SIG-M5 (cell line): ENCODE measurements at regions not wholly inside any gene's neighbourhood (a gene's known extent, or its start where the extent isn't known, plus 50 kb on each side); places are given as distances from the start of the nearest gene placed in this dataset.
"Not testable (repeated sequence)": the region's sequence is repeated elsewhere in the genome, so short reads cannot be mapped to it uniquely, and the experiment has no call there.

Experiments used
- DNase-seq: peaks from one replicate; lab custom pipeline; 2025; lab: John Stamatoyannopoulos, UW

DNA sequence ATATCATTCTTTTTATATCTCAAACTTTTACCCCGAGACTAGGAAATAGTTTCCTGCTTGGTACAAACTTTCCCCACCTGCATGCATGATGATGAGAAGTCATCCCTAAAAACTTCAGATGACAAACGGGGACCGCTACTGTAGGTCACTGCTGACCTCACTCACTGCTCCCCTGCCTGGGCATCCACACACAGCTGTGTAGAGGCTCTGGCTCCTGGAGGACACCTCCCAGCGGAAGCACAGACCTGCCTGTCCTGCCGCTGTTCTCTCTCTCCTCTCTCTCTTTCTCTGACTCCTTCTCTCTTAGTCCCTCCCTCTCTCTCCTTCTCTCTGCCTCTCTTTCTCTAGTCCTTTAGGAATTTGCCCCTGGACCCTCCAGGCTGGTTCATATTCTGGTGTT lies 202.9 kb upstream of the PITRM1 start:
- no peak for DNase-seq

DNA sequence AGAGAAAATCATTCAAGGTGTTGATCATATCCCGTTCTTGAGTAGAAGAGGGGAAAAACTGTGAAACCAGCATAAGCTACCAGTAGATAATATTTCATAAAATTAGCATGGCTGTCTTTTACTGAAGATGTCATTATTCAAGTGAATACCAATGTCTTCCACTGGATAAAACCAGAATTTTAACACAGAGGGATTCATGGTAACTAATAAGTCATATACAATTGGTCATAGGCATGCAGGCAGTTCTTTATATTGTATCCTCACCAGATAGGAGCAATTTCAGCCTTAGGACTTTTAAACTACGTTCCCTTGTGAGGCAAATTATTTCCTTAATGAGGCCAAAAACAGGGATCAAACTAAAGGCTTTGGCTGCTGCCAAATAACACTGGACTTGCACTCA lies 202.3 kb upstream of the PITRM1 start:
- no peak for DNase-seq

DNA sequence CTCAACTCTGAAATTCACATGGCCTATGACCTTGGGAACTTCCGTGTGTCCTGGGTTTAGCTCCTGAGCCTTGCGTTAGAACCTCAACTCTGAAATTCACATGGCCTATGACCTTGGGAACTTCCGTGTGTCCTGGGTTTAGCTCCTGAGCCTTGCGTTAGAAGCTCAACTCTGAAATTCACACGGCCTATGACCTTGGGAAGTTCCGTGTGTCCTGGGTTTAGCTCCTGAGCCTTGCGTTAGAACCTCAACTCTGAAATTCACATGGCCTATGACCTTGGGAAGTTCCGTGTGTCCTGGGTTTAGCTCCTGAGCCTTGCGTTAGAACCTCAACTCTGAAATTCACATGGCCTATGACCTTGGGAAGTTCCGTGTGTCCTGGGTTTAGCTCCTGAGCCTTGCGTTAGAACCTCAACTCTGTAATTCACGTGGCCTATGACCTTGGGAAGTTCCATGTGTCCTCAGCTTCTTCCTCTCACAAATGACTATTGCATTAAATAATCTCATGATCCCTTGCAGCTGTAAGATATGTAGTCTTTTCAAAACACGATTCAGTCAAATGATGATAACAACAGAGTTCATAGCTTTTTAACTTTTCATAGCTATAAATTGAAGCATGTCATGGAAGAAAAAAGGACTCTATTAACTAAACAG lies 200.9 kb upstream of the PITRM1 start:
- not testable (repeated sequence) for DNase-seq

DNA sequence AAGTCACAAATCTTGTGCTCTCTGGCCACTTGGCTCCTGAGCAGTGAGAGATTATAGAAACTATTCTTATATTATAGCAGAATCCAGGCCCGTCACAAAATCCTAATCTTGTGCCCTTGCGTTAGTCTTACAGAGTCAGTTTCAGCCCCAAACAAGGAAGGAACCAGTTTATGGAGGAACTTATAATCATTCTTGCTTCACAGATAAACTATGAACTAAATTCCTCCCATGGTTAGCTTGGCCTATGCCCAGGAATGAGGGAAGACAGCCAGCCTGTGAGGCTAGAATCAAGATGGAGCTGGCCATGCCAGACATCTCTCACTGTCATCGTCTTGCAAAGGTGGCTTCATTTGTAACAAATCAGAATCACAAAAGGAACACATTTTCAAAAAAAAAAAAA lies 199.7 kb upstream of the PITRM1 start:
- no peak for DNase-seq

DNA sequence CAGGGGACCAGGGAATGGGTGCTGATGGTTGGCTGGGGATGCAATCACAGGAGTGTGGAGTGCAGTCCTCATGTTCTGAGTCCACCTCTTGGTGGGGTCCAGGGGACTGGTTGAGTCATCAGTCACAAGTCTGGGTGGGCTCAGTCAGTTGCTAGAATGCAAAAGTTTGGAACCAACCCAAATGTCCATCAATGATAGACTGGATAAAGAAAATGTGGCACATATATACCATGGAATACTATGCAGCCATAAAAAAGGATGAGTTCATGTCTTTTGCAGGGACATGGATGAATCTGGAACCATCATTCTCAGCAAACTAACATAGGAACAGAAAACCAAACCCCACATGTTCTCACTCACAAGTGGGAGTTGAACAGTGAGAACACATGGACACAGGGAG lies 199.0 kb upstream of the PITRM1 start:
- not testable (repeated sequence) for DNase-seq

DNA sequence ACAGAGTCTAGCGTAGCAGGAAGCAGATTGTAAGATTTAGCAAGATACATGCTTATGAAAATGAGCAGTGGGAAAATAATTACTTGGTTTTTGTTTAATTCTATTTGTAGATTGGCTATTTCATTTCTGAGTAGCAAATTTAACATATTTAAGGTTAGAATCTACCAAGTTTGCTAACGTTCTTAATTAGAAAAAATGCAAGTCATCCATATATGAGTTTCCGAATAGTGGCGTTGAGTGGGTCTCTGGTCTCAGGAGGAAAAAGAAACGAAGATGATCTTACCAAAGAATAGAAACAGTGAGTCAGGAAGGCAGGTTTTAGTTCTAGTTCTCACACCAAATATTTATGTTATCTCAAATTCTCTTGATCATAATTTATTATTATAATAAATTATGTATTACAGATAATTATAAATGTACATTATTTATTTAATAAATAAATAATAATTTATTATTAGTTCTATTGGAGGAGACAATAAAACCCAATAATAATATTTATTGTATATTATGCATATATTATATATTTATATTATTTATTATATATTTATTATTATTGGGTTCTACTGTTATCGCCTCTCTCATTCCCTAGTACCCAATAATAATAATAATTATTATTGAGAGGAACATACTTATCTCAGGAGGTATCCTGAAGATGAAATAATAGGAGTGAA lies 194.3 kb upstream of the PITRM1 start:
- no peak for DNase-seq

DNA sequence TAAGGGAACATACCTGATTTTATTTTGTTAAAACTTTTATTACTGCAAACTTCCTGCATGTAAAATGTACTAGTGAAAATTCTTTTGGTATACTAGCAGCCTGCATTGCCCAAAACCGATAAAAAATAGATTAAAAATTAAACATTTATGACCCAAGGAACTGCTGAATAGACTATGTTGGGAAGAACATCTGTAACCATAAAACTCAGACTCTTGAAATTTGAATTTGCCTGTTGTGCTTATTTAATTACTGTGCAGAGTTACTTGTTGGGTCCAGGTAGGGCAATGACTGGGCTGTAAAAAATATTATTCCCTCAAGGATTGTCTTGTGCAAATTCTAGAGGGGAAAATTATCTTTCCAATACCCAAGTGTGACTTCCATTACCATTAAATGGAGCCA lies 193.5 kb upstream of the PITRM1 start:
- no peak for DNase-seq

DNA sequence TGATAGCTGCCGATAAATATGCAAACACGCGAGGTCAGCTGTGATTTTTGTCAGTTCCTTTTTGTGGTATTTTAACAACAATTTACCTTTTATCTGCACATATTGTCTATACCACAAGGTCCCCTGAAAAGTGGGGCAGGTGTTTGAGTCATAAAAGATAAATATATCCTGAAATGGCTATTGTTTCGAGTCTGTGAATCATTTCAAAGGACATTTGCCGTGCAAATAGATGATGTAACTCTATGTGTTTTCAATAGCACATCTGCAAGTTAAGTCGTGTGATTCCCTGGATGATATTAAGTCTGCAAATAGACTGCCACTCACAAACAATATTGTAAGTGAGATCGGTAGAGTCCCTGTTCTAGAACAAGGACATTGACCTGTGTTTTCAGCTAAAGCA lies 193.0 kb upstream of the PITRM1 start:
- no peak for DNase-seq

DNA sequence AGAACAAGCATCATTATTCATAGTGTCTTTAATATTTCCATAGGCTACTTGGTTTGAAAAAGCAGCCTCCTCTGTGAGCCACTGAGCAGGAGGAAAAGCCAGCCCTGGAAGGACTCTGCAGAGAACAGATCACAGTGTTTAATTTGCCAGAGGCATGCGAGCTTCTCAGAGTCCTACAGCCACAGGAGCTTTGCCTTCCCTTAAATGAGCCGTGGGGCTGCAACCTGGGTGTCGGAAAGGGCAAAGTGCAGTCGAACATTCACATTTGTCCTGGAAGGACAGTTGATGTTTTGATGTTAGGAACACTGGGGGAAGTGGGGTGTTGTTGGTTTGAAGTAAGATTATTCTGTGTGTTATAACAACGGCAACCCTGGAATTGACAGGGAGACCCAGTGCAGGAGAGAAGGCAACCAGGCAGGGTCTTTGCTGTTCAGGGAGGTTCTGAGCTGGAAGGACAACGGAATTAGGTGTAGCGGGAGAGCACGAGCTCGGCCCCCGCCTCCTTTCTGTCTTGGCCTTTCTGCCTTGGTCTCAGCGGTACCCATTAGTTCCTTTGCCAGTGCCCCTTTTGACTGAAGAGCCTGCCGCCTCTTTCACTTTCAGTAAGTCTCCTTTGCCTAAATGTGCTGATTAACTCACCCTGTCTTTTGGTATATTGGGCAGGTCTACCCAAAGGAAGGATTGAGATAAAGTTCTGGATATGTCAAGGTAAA lies 192.3 kb upstream of the PITRM1 start:
- DNase-seq: no peak

DNA sequence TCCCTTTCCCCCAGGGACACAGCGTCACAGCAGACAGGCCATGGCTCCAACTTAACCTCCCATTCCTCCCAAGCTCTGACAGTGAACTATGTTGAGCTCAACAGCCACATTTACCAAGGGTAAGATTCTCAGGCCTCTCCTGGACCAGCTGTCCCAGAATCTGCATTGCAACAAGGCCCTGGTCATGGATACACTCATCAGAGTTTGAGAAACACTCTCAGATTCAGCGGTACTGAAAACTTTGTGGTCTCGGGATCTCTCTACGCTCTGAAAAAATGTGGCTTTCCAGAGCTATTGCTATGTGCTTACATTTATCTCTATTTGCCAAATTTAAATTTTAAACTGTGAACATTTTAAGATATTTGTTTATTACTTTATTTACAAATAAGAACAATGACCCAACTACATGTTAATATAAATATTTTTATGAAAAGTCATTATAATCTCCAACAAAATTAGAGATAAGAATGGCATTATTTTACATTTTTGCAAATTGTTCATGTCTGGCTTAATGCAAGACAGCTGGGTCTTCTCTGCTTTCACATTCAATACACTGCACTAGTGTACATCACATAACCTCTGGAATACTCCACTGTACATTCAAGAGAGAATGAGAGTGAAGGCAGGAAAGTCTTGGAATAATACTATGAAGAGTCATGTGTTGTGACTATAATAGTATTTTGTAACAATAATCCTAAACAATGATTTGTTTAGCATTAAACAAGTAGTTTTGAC lies 190.9 kb upstream of the PITRM1 start:
- no peak for DNase-seq

DNA sequence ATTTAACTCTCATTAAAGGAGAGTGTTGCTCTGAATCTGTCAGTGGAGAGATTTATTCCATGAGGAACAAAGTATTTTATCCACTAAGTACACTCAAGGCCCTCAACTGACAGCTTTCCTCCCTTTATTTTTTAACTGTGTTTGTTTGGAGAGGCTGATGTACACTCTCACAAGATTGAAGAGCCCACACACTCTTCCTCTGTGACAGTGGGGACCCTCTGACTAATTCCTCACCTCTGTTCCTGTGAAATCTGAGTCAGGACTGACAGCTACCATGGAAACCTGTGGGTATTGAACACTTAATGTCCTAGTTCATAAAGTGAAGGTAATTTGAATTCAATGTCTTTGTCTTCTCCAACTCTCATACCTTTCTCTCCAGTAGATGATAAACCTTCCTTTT lies 189.8 kb upstream of the PITRM1 start:
- DNase-seq: no peak

DNA sequence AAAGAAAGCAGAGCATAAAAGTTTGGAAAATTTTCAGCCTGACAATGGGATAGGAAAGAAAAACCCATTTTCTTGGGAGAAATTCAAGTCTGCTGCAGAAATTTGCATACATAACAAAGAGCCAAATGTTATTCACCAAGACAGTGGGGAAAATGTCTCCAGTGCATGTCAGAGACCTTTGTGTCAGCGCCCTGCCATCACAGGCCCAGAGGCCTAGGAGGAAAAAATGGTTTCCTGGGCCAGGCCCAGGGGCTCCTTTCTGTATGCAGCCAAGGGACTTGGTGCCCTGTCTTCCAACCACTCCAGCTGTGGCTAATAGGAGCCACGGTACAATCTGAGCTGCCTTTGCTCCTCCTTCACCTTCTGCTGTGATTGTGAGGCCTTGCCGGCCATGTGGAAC lies 189.1 kb upstream of the PITRM1 start:
- DNase-seq: no peak

DNA sequence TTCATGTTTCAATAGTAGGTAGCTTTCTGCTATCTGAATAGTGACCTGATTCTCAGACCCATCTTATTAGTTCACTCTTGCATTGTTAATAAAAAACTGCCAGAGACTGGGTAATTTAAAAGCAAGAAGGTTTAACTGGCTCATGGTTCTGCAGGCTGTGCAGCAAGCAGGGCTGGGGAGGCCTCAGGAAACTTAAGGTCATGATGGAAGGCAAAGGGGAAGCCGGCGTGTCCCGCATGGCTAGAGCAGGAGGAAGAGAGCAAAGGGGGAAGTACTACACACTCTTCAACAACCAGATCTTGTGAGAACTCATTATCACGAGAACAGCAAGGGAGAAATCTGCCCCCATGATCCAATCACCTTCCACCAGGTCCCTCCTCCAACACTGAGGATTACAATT lies 185.2 kb upstream of the PITRM1 start:
- no peak for DNase-seq

DNA sequence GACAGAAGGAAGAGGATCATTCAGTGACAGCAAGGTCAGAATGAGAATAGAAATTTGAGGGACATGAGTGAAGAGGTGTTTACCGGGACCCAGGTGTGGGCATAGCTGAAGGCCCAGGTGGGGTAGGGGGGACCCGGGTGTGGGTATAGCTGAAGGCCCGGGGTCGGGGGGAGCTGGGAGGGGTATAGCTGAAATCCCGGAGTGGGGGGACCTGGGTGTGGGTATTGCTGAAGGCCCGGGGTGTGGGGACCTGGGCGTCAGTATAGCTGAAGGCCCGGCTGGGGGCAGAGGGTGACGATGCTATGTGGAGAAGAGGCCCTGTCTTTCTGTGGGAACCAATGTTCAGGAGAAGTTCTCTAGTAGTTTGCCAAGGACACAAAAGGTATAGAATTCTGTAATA lies 183.0 kb upstream of the PITRM1 start:
- DNase-seq: no peak

DNA sequence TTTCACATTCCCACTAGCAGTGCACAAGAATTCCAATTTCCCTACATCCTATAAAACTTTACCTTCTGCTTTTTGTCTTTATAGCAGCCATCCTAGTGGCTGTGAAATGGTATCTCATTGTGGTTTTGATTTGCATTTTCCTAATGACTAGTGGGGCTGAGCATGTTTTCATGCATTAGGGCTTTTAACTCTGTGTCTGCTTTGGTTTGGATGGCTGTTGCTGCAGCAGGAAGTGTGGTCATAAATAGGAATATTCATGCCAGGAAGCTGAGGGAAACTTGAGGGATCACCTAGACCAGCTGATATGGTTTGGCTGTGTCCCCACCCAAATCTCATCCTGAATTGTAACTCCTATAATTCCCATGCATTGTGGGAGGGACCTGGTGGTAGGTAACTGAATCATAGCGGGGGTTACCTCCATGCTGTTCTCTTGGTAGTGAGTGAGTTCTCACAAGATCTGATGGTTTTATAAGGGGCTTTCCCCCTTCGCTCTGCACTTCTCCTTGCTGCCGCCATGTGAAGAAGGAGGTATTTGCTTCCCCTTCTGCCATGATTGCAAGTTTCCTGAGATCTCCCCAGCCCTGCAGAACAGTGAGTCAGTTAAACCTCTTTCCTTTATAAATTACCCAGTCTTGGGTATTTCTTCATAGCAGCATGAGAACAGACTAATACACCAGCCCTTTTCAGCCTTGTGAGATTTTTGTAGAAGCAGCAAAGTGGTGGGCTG lies 181.8 kb upstream of the PITRM1 start:
- DNase-seq: no peak

DNA sequence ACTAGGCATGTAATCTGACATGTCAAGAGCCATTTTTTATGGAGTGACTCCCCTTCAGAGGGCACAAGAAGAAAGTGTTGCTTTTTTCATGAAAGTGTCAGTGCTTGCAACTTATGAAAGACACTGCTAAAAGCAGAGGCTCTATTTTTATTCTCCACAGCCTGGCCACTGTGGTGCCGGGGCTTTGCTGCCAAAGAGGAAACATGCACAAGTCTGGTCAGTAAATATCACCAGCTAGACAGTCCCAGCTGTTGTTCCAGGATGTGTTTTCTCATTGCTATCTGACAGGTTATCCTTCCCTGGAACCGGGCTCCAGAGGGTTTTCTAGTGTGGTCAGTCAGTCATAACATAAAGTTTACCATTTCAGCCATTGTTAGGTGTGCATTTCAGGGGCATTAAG lies 180.7 kb upstream of the PITRM1 start:
- DNase-seq: no peak

DNA sequence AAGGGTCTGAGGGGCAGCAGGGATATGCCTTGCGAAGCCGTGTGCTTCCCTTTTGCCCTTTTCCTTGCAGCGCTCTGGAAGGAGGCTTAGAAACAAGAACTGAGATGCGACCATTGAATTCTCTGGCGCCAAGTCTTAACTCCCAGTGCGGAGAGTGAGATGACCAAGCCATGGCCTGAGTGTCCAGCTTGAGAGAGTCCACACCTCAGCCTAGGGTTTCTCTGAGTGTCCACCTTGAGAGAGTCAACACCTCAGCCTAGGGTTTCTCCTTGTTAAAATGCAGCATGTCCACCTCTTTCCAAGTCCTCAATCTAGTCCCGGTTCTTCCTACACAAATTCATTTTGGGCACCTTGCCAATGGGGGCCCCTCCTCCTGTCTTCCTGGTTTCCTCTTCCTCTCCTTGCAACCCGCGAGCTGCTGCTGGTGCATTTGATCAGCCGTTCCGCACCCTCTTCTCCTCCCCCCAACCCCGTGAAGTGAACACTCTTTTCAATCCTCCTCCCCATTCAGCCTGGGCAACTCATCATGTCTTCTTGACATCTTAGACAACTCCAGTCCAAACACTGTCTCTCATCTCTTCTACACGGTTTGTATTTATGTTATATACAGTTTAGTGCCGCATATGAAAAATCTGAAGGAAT lies 178.2 kb upstream of the PITRM1 start:
- no peak for DNase-seq

DNA sequence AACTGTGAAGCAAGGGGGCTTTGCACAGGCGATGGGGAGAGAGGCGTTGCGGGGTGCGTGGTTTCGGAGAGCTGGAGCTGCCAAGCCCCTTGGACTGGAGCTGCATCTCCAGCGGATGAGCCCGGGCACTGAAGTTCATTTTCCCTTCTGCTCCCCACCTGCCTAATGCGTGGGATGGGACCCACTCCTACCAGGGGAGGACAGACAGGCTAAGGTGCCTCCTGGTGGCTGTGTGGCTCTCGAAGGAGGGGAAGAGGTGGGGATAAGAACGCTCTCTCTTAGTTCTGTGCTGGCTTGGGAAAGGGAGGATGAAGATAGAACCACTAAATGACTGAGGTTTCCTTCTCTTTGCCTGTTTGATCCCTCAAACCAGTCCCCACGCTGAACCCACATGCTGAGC lies 177.6 kb upstream of the PITRM1 start:
- DNase-seq: no peak

DNA sequence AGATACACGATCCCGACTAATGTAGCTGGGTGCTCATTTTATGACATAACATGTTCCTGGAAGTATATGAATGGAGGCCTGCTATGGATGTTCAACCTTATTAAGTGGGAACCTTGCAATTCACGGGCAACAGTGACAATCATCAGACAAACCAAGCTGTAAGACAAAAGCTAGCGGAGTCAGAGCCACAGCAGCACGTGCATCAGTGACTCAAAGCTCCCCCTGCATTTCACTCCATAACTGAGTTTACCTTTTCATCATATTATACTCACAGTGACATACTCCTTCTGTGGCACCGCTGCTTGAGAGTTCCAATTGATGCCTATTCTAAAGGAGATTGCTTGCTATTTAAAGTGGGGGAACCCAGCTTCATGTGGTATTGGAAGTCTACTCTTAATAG lies 176.0 kb upstream of the PITRM1 start:
- DNase-seq: no peak

DNA sequence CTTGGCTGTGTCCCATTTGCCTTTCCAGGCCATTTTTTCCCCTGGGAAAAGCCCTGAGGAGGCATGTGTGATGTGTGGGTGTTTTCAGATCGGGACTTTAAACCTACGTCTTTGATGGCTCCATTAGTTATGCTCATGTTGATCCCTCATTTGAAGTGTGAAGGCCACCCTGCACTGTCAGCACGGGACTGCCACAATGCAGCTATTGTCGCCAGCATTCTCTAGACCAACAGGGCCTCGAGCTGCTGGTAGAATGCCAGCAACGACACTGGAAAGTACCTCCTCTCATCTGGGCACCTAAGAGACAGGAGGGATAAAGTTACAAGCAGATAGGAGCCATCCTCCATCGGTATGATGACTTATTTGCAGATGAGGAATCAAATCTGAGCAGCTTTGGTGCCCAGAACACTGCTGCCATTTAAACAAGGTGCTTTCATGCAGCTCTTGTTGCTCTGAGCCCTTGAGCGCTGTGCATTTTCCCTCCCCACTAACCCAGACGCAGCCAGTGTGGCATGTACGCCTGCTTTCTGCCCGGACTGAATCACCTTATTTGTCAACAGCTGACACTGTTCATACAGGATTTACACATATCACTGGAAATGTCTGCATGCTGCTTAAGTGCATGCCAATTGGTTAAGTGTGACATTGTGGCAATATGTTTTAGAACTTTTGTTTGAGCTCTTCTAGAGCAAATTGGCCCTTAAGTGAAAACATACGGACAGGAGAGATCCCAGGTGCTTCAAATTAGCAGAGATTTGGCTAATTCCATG lies 175.0 kb upstream of the PITRM1 start:
- DNase-seq: no peak

DNA sequence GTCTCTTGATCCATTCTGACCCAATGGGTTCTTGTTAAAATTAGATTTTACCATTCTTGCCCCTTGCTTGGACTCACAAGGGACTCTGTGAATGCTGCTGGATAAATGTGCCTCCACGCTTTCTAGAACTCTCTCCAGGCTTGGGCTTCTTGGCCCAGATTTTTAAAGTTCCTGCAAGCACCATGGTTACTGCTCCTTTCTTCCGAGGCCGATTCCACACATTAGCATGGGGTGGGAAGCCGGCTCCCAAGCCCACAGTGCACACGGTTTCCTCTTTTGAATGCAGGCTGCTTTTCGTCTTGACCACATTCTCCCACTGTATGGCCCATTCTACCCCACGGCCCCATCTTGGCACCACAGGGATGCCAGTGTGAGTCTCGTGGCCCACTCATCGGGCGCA lies 174.3 kb upstream of the PITRM1 start:
- no peak for DNase-seq
